Mucosa of descending colon (tissue), 3 donors: ENCODE measurements at regions not wholly inside any gene's neighbourhood (a gene's known extent, or its start where the extent isn't known, plus 50 kb on each side); places are given as distances from the start of the nearest gene placed in this dataset.

Source experiments
- ATAC-seq: fragments of 200-7000 bp; cut with Tn5 transposase; one replicate; pipeline ENCODE4 v1.9.1; 2020; ENCODE audit warnings: mild to moderate bottlenecking, moderate library complexity
- DNase-seq, 3 donors: peaks; one replicate each; pipeline ENCODE4 v3.0.0-alpha.2; 2020
- H3K36me3 ChIP-seq: fragments of 200-600 bp; one replicate; pipeline ENCODE4 v1.8.0; 2021; ENCODE audit warnings: low read depth, mild to moderate bottlenecking
- H3K4me1 ChIP-seq: fragments of 200-600 bp; one replicate; pipeline ENCODE4 v1.8.0; 2021; ENCODE audit warnings: low read depth, mild to moderate bottlenecking
- H3K4me3 ChIP-seq: fragments of 200-600 bp; one replicate; pipeline ENCODE4 v1.8.0; 2021; ENCODE audit warnings: mild to moderate bottlenecking
- H3K9me3 ChIP-seq: fragments of 200-600 bp; one replicate; pipeline ENCODE4 v1.8.0; 2021; ENCODE audit warnings: mild to moderate bottlenecking
- CTCF ChIP-seq: fragments of 200-600 bp; IDR thresholded peaks from one replicate; pipeline ENCODE4 v1.8.0; 2022; ENCODE audit warnings: antibody characterized with exemption, mild to moderate bottlenecking
- intact Hi-C, 2 donors: fragments of 100-400 bp; cut with DNase I in 1 of 2; cut with micrococcal nuclease in 1 of 2; formaldehyde crosslinking; loops; one replicate each; pipeline versions ENCODE4 v1.11.0 to v1.11.1; 2022; cut with DNase I, micrococcal nuclease
- donor health status: DM: no; HTN: no; CAD: no; lungs with moderate emphysema.
- donor health status: DM: no; HTN: no; CAD: no.
- donor health status: DM: no; HTN: yes; CAD: no.

GRCh38 chr16:5826332-5826731, 728.7 kb upstream of the EEF2KMT start:
- no peak overlapping the region for H3K4me3 ChIP-seq
- ATAC-seq (no peak), DNase-seq (no peak)
- no peaks in the 10 kb centered on the region for H3K9me3 ChIP-seq
- TF ChIP-seq CTCF: no peak
- H3K36me3 ChIP-seq: no peaks in the 10 kb centered on the region
- intact Hi-C loops: no loop called here
- no peaks in the 10 kb centered on the region for H3K4me1 ChIP-seq

- Histone ChIP-seq H3K4me1 (no peaks in the 10 kb centered on the region), H3K36me3 (no peaks in the 10 kb centered on the region), H3K4me3 (no peak overlapping the region), H3K9me3 (no peaks in the 10 kb centered on the region)
- TF ChIP-seq CTCF: no peak
- ATAC-seq (no peak), DNase-seq (no peak)
- intact Hi-C loops: no loop called here
Measured at GRCh38 chr16:5820472-5820871, 722.9 kb upstream of the EEF2KMT start.

- ATAC-seq (no peak), DNase-seq (no peak)
- H3K4me3 ChIP-seq: no peak overlapping the region
- no peak for TF ChIP-seq CTCF
- no peaks in the 10 kb centered on the region for H3K36me3 ChIP-seq
- no peaks in the 10 kb centered on the region for H3K4me1 ChIP-seq
- H3K9me3 ChIP-seq: no peaks in the 10 kb centered on the region
- intact Hi-C loops: no loop called here
Measured at GRCh38 chr16:5815570-5816237, 718.1 kb upstream of the EEF2KMT start.

GRCh38 chr16:5801396-5801795, 703.8 kb upstream of the EEF2KMT start:
- Histone ChIP-seq H3K9me3 (no peaks in the 10 kb centered on the region), H3K36me3 (no peaks in the 10 kb centered on the region), H3K4me3 (no peak overlapping the region), H3K4me1 (no peaks in the 10 kb centered on the region)
- TF ChIP-seq CTCF: no peak
- no peak for ATAC-seq
- intact Hi-C loops: no loop called here
- DNase-seq: no peak

- Histone ChIP-seq H3K4me1 (no peaks in the 10 kb centered on the region), H3K36me3 (no peaks in the 10 kb centered on the region), H3K4me3 (no peak overlapping the region), H3K9me3 (no peaks in the 10 kb centered on the region)
- intact Hi-C loops: no loop called here
- ATAC-seq: no peak
- no peak for TF ChIP-seq CTCF
- DNase-seq: no peak
Measured at GRCh38 chr16:5793556-5793955, 696.0 kb upstream of the EEF2KMT start.
